HEK293 (cell line): ENCODE measurements at regions not wholly inside any gene's neighbourhood (a gene's known extent, or its start where the extent isn't known, plus 50 kb on each side); places are given as distances from the start of the nearest gene placed in this dataset.

Experiments used
- CTCF ChIP-seq: fragments of 450-650 bp; formaldehyde crosslinking; IDR thresholded peaks from 2 replicates; pipeline ENCODE4 v1.5.1; 2016; ENCODE audit warnings: missing biosample characterization, missing genetic modification characterization
- INSM2 ChIP-seq: fragments of 450-650 bp; formaldehyde crosslinking; IDR thresholded peaks from 2 replicates; pipeline ENCODE4 v1.5.1; 2016; ENCODE audit warnings: missing biosample characterization, missing genetic modification characterization
- KLF7 ChIP-seq: fragments of 450-650 bp; formaldehyde crosslinking; IDR thresholded peaks from 2 replicates; pipeline ENCODE4 v1.5.1; 2016; ENCODE audit warnings: missing biosample characterization, missing genetic modification characterization, borderline replicate concordance
- SETDB1 ChIP-seq: IDR thresholded peaks from one replicate; pipeline ENCODE4 v1.6.1; 2017; ENCODE audit warnings: mild to moderate bottlenecking, low read length, moderate library complexity, mixed read lengths; ENCODE audit not compliant: insufficient read length
- TCF7L2 ChIP-seq: IDR thresholded peaks from 2 replicates; pipeline ENCODE4 v1.6.1; 2011; ENCODE audit warnings: low read depth, mild to moderate bottlenecking, inconsistent platforms, low read length, moderate library complexity, borderline replicate concordance
- ZNF354C ChIP-seq: fragments of 450-650 bp; formaldehyde crosslinking; IDR thresholded peaks from 2 replicates; pipeline ENCODE4 v1.5.1; 2016; ENCODE audit warnings: missing biosample characterization, missing genetic modification characterization, low read depth, borderline replicate concordance
- ZNF488 ChIP-seq: fragments of 450-650 bp; formaldehyde crosslinking; IDR thresholded peaks from 2 replicates; pipeline ENCODE4 v1.5.1; 2016; ENCODE audit warnings: missing biosample characterization, missing genetic modification characterization
- ZNF558 ChIP-seq: fragments of 450-650 bp; formaldehyde crosslinking; IDR thresholded peaks from 2 replicates; pipeline ENCODE4 v1.5.1; 2016; ENCODE audit warnings: missing biosample characterization, missing genetic modification characterization

GRCh38 chr5:39640552-39640951 lies 215.8 kb upstream of the DAB2 start:
- TF ChIP-seq TCF7L2 (no peak), SETDB1 (no peak), ZNF488 (tag by site-specific recombination) (no peak), CTCF (tag by site-specific recombination) (no peak), INSM2 (no peak), KLF7 (tag by site-specific recombination) (no peak), ZNF354C (tag by site-specific recombination) (no peak), ZNF558 (tag by site-specific recombination) (no peak)
